ENCODE measurements at regions not wholly inside any gene's neighbourhood (a gene's known extent, or its start where the extent isn't known, plus 50 kb on each side); places are given as distances from the start of the nearest gene placed in this dataset.

GRCh38 chr14:98666545-98666944 is 605.5 kb downstream of the BCL11B start:
- intact Hi-C loops (cut with micrococcal nuclease): no loop called here
- Mint-ChIP-seq H3K36me3 (ENCODE audit: low read depth) (no peaks in the 10 kb centered on the region), H3K4me1 (no peaks in the 10 kb centered on the region), H3K27ac (no peak overlapping the region), H3K9me3 (peaks cover 6% of the 10 kb centered on the region), H3K4me3 (no peak overlapping the region), H3K27me3 (no peaks in the 10 kb centered on the region)
- DNase-seq (no peak), ATAC-seq (ENCODE audit: low read depth) (no peak)
- TF ChIP-seq CTCF (IDR thresholded peaks at IDR 0.05): no peak
- CTCF ChIA-PET: no interaction called here
- POLR2A ChIA-PET: no interaction called here

DNA sequence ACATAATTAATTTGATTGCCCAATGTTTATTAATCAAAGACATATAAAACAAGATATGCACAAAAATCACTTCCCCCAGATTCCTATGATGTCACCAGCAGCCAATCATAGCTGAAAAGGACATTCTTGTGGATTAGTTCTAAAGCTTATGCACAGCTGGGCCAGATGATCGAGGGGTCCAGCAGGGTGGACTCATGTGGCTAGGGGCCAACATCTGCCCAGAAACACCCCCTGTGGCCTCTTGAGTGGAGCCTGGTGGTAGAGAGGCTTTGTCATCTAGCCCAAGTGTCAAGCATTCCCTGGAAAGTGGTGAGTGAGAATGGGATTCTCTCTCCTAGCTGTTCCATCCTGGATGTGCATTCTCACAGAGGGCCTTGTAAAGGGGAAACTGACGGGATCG is 590.0 kb downstream of the BCL11B start:
- H3K4me1 Mint-ChIP-seq: no peaks in the 10 kb centered on the region
- H3K36me3 Mint-ChIP-seq (ENCODE audit: low read depth): no peaks in the 10 kb centered on the region
- ATAC-seq (ENCODE audit: low read depth) (no peak), DNase-seq (no peak)
- no peak overlapping the region for H3K27ac Mint-ChIP-seq
- intact Hi-C loops (cut with micrococcal nuclease): no loop called here
- H3K27me3 Mint-ChIP-seq: no peaks in the 10 kb centered on the region
- POLR2A ChIA-PET: no interaction called here
- H3K4me3 Mint-ChIP-seq: no peak overlapping the region
- CTCF ChIA-PET: no interaction called here
- peaks cover 18% of the 10 kb centered on the region for H3K9me3 Mint-ChIP-seq
- TF ChIP-seq CTCF (IDR thresholded peaks at IDR 0.05): no peak

DNA sequence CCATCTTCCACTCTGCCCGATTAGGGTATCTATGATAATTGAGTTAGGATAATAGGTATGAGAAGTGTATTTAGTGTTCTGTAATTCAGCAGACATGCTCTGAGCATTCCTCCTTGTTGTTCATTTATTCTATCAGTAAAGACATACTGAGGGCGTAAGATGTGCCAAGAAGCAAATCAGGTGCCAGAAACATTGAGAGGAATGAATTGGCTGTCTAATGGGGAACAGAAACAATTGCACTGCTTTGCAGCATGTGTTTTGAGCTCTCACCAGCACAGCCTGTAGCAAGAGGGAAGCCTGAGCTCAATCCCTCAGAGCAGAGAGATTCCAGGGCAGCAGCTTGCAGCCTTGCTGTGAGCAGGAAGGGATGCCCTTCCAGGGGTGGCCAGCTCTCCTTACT is 589.3 kb downstream of the BCL11B start:
- ChIA-PET POLR2A (no interaction called here), CTCF (no interaction called here)
- intact Hi-C loops (cut with micrococcal nuclease): no loop called here
- H3K27me3 Mint-ChIP-seq: no peaks in the 10 kb centered on the region
- no peak for ATAC-seq (ENCODE audit: low read depth)
- no peak for TF ChIP-seq CTCF (IDR thresholded peaks at IDR 0.05)
- H3K27ac Mint-ChIP-seq: no peak overlapping the region
- H3K36me3 Mint-ChIP-seq (ENCODE audit: low read depth): no peaks in the 10 kb centered on the region
- no peak for DNase-seq
- H3K9me3 Mint-ChIP-seq: peaks cover 15% of the 10 kb centered on the region
- no peak overlapping the region for H3K4me3 Mint-ChIP-seq
- no peaks in the 10 kb centered on the region for H3K4me1 Mint-ChIP-seq

- ATAC-seq (ENCODE audit: low read depth) (no peak), DNase-seq (no peak)
- H3K36me3 Mint-ChIP-seq (ENCODE audit: low read depth): no peaks in the 10 kb centered on the region
- ChIA-PET POLR2A (no interaction called here), CTCF (no interaction called here)
- H3K9me3 Mint-ChIP-seq: peaks cover 15% of the 10 kb centered on the region
- no peak for TF ChIP-seq CTCF (IDR thresholded peaks at IDR 0.05)
- no peak overlapping the region for H3K27ac Mint-ChIP-seq
- intact Hi-C loops (cut with micrococcal nuclease): no loop called here
- H3K27me3 Mint-ChIP-seq: no peaks in the 10 kb centered on the region
- H3K4me3 Mint-ChIP-seq: no peak overlapping the region
- no peaks in the 10 kb centered on the region for H3K4me1 Mint-ChIP-seq
Measured at GRCh38 chr14:98684468-98684867, 587.5 kb downstream of the BCL11B start.

- DNase-seq: no peak
- Mint-ChIP-seq H3K9me3 (peaks cover 15% of the 10 kb centered on the region), H3K4me1 (no peaks in the 10 kb centered on the region), H3K4me3 (no peak overlapping the region), H3K36me3 (ENCODE audit: low read depth) (no peaks in the 10 kb centered on the region), H3K27me3 (no peaks in the 10 kb centered on the region), H3K27ac (no peak overlapping the region)
- ChIA-PET CTCF (no interaction called here), POLR2A (no interaction called here)
- intact Hi-C loops (cut with micrococcal nuclease): no loop called here
- no peak for ATAC-seq (ENCODE audit: low read depth)
- TF ChIP-seq CTCF (IDR thresholded peaks at IDR 0.05): no peak
Measured at GRCh38 chr14:98685725-98686124, 586.3 kb downstream of the BCL11B start.

Measured in activated B cell treated with CpG ODN at 0.5 μM for 24 hours (primary cell).